C4-2B (cell line): ENCODE measurements at regions not wholly inside any gene's neighbourhood (a gene's known extent, or its start where the extent isn't known, plus 50 kb on each side); places are given as distances from the start of the nearest gene placed in this dataset.

ENCODE experiments used
- ZFX ChIP-seq: fragments of 450-650 bp; IDR thresholded peaks from 2 replicates; pipeline ENCODE4 v1.6.1; 2017
- TF ChIP-seq, protein P1 (sequence below): fragments of 450-650 bp; conservative IDR thresholded peaks from 2 replicates; pipeline ENCODE4 v1.5.1; 2017; ENCODE audit warnings: mild to moderate bottlenecking

DNA sequence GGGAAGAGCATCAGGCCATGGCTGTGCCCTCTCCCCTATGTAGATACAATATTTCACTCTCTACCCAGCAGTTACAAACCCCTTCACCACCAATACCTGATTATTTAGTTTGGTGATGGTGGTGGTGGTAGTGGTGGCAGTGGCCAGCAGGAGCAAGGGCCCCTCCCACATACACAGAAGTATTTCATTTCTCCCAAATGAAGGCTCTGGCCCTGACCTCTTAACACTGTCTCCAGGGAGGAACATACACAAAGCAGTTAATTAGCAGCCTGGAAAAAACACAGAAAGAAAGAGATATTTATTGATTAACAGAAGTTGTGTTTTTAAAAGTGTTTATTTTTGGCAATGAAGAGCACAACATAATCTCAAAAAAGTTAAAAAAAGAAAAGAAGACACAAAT, 212.7 kb upstream of the SAMSN1 start:
- TF ChIP-seq, protein P1, sequence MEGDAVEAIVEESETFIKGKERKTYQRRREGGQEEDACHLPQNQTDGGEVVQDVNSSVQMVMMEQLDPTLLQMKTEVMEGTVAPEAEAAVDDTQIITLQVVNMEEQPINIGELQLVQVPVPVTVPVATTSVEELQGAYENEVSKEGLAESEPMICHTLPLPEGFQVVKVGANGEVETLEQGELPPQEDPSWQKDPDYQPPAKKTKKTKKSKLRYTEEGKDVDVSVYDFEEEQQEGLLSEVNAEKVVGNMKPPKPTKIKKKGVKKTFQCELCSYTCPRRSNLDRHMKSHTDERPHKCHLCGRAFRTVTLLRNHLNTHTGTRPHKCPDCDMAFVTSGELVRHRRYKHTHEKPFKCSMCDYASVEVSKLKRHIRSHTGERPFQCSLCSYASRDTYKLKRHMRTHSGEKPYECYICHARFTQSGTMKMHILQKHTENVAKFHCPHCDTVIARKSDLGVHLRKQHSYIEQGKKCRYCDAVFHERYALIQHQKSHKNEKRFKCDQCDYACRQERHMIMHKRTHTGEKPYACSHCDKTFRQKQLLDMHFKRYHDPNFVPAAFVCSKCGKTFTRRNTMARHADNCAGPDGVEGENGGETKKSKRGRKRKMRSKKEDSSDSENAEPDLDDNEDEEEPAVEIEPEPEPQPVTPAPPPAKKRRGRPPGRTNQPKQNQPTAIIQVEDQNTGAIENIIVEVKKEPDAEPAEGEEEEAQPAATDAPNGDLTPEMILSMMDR = no peak
- no peak for TF ChIP-seq ZFX
